A549 (cell line): ENCODE measurements at regions not wholly inside any gene's neighbourhood (a gene's known extent, or its start where the extent isn't known, plus 50 kb on each side); places are given as distances from the start of the nearest gene placed in this dataset.

Source experiments
- ATAC-seq, 2 experiments: fragments of 200-7000 bp in 1 of 2; fragments of >200 bp in 1 of 2; cut with Nextera tagmentation in 1 of 2; cut with Tn5 transposase in 1 of 2; 3 replicates each; pipeline versions ENCODE4 v1.8.0 to v1.9.1; 2018 to 2020; ENCODE audit warnings: mild to moderate bottlenecking in 1 of 2, moderate library complexity in 1 of 2
- CTCF ChIA-PET: fragments of 300-600 bp; sonication (Branson Sonifier 250); formaldehyde crosslinking; extraction: SDS; loops from one replicate; lab custom pipeline; 2021; ENCODE audit warnings: antibody characterized with exemption, inconsistent platforms; lab: Yijun Ruan, JAX
- POLR2A ChIA-PET: fragments of 350-600 bp; formaldehyde crosslinking; extraction: SDS; loops from one replicate; lab custom pipeline; 2021; ENCODE audit warnings: antibody characterized with exemption, inconsistent platforms; lab: Yijun Ruan, JAX
- DNase-seq, 2 experiments: peaks; one replicate each; pipeline versions ENCODE4 v3.0.0 to v3.0.0-alpha.2; 2011 to 2016; ENCODE audit warnings: low read depth in 1 of 2, low spot score in 1 of 2
- FAIRE-seq: peaks from 2 replicates; lab custom pipeline; 2011; peaks lifted over from hg19 to GRCh38; lab: Jason Lieb, UNC
- H3K27ac ChIP-seq, 2 experiments: fragments of >200 bp; sonication (Bioruptor Twin); formaldehyde crosslinking; 3 replicates each; pipeline ENCODE4 v1.5.1; 2016 to 2017
- H3K4me1 ChIP-seq: fragments of >200 bp; sonication (Bioruptor Twin); formaldehyde crosslinking; 3 replicates; pipeline ENCODE4 v1.6.1; 2016
- H3K4me2 ChIP-seq: fragments of >200 bp; sonication (Bioruptor Twin); formaldehyde crosslinking; 3 replicates; pipeline ENCODE4 v1.6.1; 2016
- H3K4me3 ChIP-seq: fragments of >200 bp; sonication (Bioruptor Twin); formaldehyde crosslinking; 3 replicates; pipeline ENCODE4 v1.5.1; 2016
- H3K9me3 ChIP-seq: fragments of >200 bp; sonication (Bioruptor Twin); formaldehyde crosslinking; 3 replicates; pipeline ENCODE4 v1.6.1; 2016
- ATOH8 ChIP-seq: fragments of 250-450 bp; sonication (Bioruptor Pico); IDR thresholded peaks from 2 replicates; pipeline ENCODE4 v1.5.0; 2020; ENCODE audit warnings: low read depth, mild to moderate bottlenecking, moderate library complexity
- BCL3 ChIP-seq: fragments of >200 bp; sonication (Bioruptor Twin); formaldehyde crosslinking; IDR thresholded peaks from 3 replicates; pipeline ENCODE4 v1.6.1; 2016
- E2F6 ChIP-seq: IDR thresholded peaks from 2 replicates; pipeline ENCODE4 v1.6.1; 2012; ENCODE audit warnings: low read depth, borderline replicate concordance
- EHF ChIP-seq: fragments of 250-450 bp; sonication (Bioruptor Pico); IDR thresholded peaks from 2 replicates; pipeline ENCODE4 v1.5.0; 2020; ENCODE audit warnings: mild to moderate bottlenecking
- EHMT2 ChIP-seq: fragments of 200-600 bp; sonication (generic); IDR thresholded peaks from 2 replicates; pipeline ENCODE4 v1.6.1; 2016; ENCODE audit warnings: antibody characterized with exemption, low read depth, mild to moderate bottlenecking, moderate library complexity
- EP300 ChIP-seq, 2 experiments: fragments of >200 bp; sonication (Bioruptor Twin); formaldehyde crosslinking; IDR thresholded peaks; 2 replicates in 1 of 2; 3 replicates in 1 of 2; pipeline ENCODE4 v1.6.1; 2016 to 2017
- FOSB ChIP-seq: fragments of 250-450 bp; sonication (Bioruptor Pico); IDR thresholded peaks from 2 replicates; pipeline ENCODE4 v1.5.0; 2020; ENCODE audit warnings: mild to moderate bottlenecking, moderate library complexity
- FOSL2 ChIP-seq, 2 experiments: fragments of 450-650 bp in 1 of 2; fragments of >200 bp in 1 of 2; sonication (Bioruptor Twin) in 1 of 2; formaldehyde crosslinking; IDR thresholded peaks; 2 replicates each; pipeline versions ENCODE4 v1.5.0 to v1.6.1; 2016 to 2020; ENCODE audit warnings: mild to moderate bottlenecking in 1 of 2, moderate library complexity in 1 of 2
- HDAC2 ChIP-seq: fragments of 200-600 bp; sonication (generic); IDR thresholded peaks from 2 replicates; pipeline ENCODE4 v1.6.1; 2016
- HES2 ChIP-seq: fragments of >200 bp; sonication (Bioruptor Twin); formaldehyde crosslinking; IDR thresholded peaks from 2 replicates; pipeline ENCODE4 v1.6.1; 2016
- HMGXB4 ChIP-seq: fragments of 250-450 bp; sonication (Bioruptor Pico); IDR thresholded peaks from 2 replicates; pipeline ENCODE4 v1.5.0; 2021; ENCODE audit warnings: mild to moderate bottlenecking, moderate library complexity, borderline replicate concordance
- JUN ChIP-seq, 2 experiments: fragments of >200 bp; sonication (Bioruptor Twin); formaldehyde crosslinking; IDR thresholded peaks; 2 replicates in 1 of 2; 3 replicates in 1 of 2; pipeline ENCODE4 v1.6.1; 2016 to 2017
- JUNB ChIP-seq: fragments of >200 bp; sonication (Bioruptor Twin); formaldehyde crosslinking; IDR thresholded peaks from 2 replicates; pipeline ENCODE4 v1.6.1; 2016
- KDM5A ChIP-seq: fragments of 200-600 bp; sonication (generic); IDR thresholded peaks from 2 replicates; pipeline ENCODE4 v1.6.1; 2016; ENCODE audit warnings: antibody characterized with exemption, mild to moderate bottlenecking
- MAFK ChIP-seq: fragments of 450-650 bp; IDR thresholded peaks from 2 replicates; pipeline ENCODE4 v1.6.1; 2014; ENCODE audit not compliant: partially characterized antibody
- NPAS2 ChIP-seq: fragments of 250-450 bp; sonication (Bioruptor Pico); IDR thresholded peaks from 2 replicates; pipeline ENCODE4 v1.8.0; 2022; ENCODE audit warnings: mild to moderate bottlenecking, moderate library complexity, borderline replicate concordance
- NR3C1 ChIP-seq: fragments of >200 bp; sonication (Bioruptor Twin); formaldehyde crosslinking; IDR thresholded peaks from 3 replicates; pipeline ENCODE4 v1.6.1; 2017
- POLR2A ChIP-seq: IDR thresholded peaks from 2 replicates; pipeline ENCODE4 v1.6.1; 2012; ENCODE audit warnings: mild to moderate bottlenecking, low read length
- POLR2AphosphoS2 ChIP-seq: conservative IDR thresholded peaks from 2 replicates; pipeline ENCODE4 v1.6.1; 2012; ENCODE audit warnings: low read length, improper control_type of control experiment, inconsistent platforms
- RARB ChIP-seq: fragments of 250-450 bp; sonication (Bioruptor Pico); IDR thresholded peaks from 2 replicates; pipeline ENCODE4 v1.8.0; 2021; ENCODE audit warnings: mild to moderate bottlenecking, moderate library complexity
- REST ChIP-seq: fragments of 200-600 bp; sonication (generic); IDR thresholded peaks from 2 replicates; pipeline ENCODE4 v1.6.1; 2016; ENCODE audit warnings: antibody characterized with exemption, mild to moderate bottlenecking, moderate library complexity
- RFX5 ChIP-seq: fragments of 450-650 bp; IDR thresholded peaks from 2 replicates; pipeline ENCODE4 v1.7.1; 2014; ENCODE audit warnings: antibody characterized with exemption, mild to moderate bottlenecking, moderate library complexity
- SREBF2 ChIP-seq: fragments of 450-650 bp; IDR thresholded peaks from 2 replicates; pipeline ENCODE4 v1.6.1; 2014; ENCODE audit warnings: mild to moderate bottlenecking, moderate library complexity
- TFCP2L1 ChIP-seq: fragments of 250-450 bp; sonication (Bioruptor Pico); IDR thresholded peaks from 2 replicates; pipeline ENCODE4 v1.5.0; 2021; ENCODE audit warnings: mild to moderate bottlenecking
- USF2 ChIP-seq: fragments of 450-650 bp; IDR thresholded peaks from 2 replicates; pipeline ENCODE4 v1.6.1; 2014; ENCODE audit warnings: antibody characterized with exemption
- ZC3H11A ChIP-seq: fragments of 450-650 bp; IDR thresholded peaks from 2 replicates; pipeline ENCODE4 v1.6.1; 2014; ENCODE audit warnings: antibody characterized with exemption, mild to moderate bottlenecking
- ZSCAN20 ChIP-seq: fragments of 250-450 bp; sonication (Bioruptor Pico); IDR thresholded peaks from 2 replicates; pipeline ENCODE4 v1.8.0; 2022; ENCODE audit warnings: mild to moderate bottlenecking, moderate library complexity
- WGBS: methylation state at CpG from one replicate; pipeline ENCODE4 v1.1.6; 2017; ENCODE audit errors: missing lambda C conversion rate; 5-methylcytosine and 5-hydroxymethylcytosine counted together

GRCh38 chr4:55023030-55023429 lies 102.4 kb downstream of the KDR start:
- ChIA-PET CTCF (no interaction called here), POLR2A (no interaction called here)
- no peak for DNase-seq

GRCh38 chr4:55021214-55021613 lies 104.2 kb downstream of the KDR start:
- FAIRE-seq: no peak
- H3K4me2 ChIP-seq: no peak overlapping the region
- 15% methylated on average over 1 of the region's 1 CpG for WGBS
- CTCF ChIA-PET: no interaction called here
- DNase-seq: no peak
- TF ChIP-seq HES2 (no peak), NR3C1 (no peak), EHMT2 (no peak), POLR2AphosphoS2 (no peak), ATOH8 (CRISPR knock-in tag) (no peak), REST (no peak), EP300 (IDR thresholded peaks at IDR 0.05) (no peak), EHF (no peak), ZSCAN20 (CRISPR knock-in tag) (no peak), NPAS2 (no peak)
- TF ChIP-seq, all 56 proteins: peak for 0
- H3K9me3 ChIP-seq: no peaks in the 10 kb centered on the region
- no peak overlapping the region for H3K4me3 ChIP-seq
- H3K27ac ChIP-seq: no peak overlapping the region
- POLR2A ChIA-PET: no interaction called here
- no peak for ATAC-seq
- H3K4me1 ChIP-seq: no peaks in the 10 kb centered on the region

More at GRCh38 chr4:55023030-55023429, 102.4 kb downstream of the KDR start:
- no peak overlapping the region for H3K4me3 ChIP-seq
- no peak overlapping the region for H3K4me2 ChIP-seq
- no peak for ATAC-seq
- H3K4me1 ChIP-seq: no peaks in the 10 kb centered on the region
- H3K9me3 ChIP-seq: no peaks in the 10 kb centered on the region
- no peak for TF ChIP-seq HDAC2
- TF ChIP-seq RFX5: no peak
- TF ChIP-seq JUN (IDR thresholded peaks at IDR 0.05): no peak
- no peak for TF ChIP-seq USF2
- no peak for TF ChIP-seq FOSB (CRISPR knock-in tag)
- whole genome bisulfite sequencing: 76% methylated on average over 2 of the region's 2 CpGs
- H3K27ac ChIP-seq: no peak overlapping the region
- FAIRE-seq: no peak

GRCh38 chr4:55020131-55020530 lies 105.3 kb downstream of the KDR start:
- POLR2A ChIA-PET: no interaction called here
- Histone ChIP-seq H3K9me3 (no peaks in the 10 kb centered on the region), H3K4me1 (no peaks in the 10 kb centered on the region), H3K4me2 (no peak overlapping the region), H3K27ac (no peak overlapping the region), H3K4me3 (no peak overlapping the region)
- CTCF ChIA-PET: no interaction called here
- FAIRE-seq (no peak), DNase-seq (no peak), ATAC-seq (no peak)
- WGBS: 0% methylated on average over 2 of the region's 2 CpGs
- no peak for TF ChIP-seq EP300 (IDR thresholded peaks at IDR 0.05)
- TF ChIP-seq ZSCAN20 (CRISPR knock-in tag): no peak
- TF ChIP-seq JUNB: no peak
- no peak for TF ChIP-seq KDM5A
- no peak for TF ChIP-seq POLR2A
- no peak for TF ChIP-seq E2F6
- TF ChIP-seq RARB: no peak
- TF ChIP-seq MAFK: no peak
- TF ChIP-seq HMGXB4 (CRISPR knock-in tag): no peak
- TF ChIP-seq TFCP2L1 (CRISPR knock-in tag): no peak
- TF ChIP-seq FOSL2 (IDR thresholded peaks at IDR 0.05): no peak
- TF ChIP-seq FOSL2 (CRISPR knock-in tag; IDR thresholded peaks at IDR 0.05): no peak
- no peak for TF ChIP-seq ZC3H11A
- TF ChIP-seq BCL3: no peak
- no peak for TF ChIP-seq HES2
- no peak for TF ChIP-seq RFX5
- TF ChIP-seq SREBF2: no peak
